ENCODE measurements at regions not wholly inside any gene's neighbourhood (a gene's known extent, or its start where the extent isn't known, plus 50 kb on each side); places are given as distances from the start of the nearest gene placed in this dataset.

- no peak overlapping the region for H3K9ac ChIP-seq (ENCODE audit: control insufficient read depth, insufficient read depth, low read length)
- intact Hi-C loops (cut with micrococcal nuclease; ENCODE audit: unreplicated experiment), result no loop called here
- SMC1A ChIA-PET (ENCODE audit: uncharacterized antibody, unreplicated experiment), result no interaction called here
- RAD21 ChIA-PET (ENCODE audit: unreplicated experiment), result no interaction called here
- H3K4me1 ChIP-seq (ENCODE audit: control insufficient read depth, insufficient read depth, low read length), result no peaks in the 10 kb centered on the region
- no peak for TF ChIP-seq E2F8 (IDR thresholded peaks at IDR 0.05; ENCODE audit: low read depth, partially characterized antibody)
- no peak for TF ChIP-seq PML (IDR thresholded peaks at IDR 0.05; ENCODE audit: low read length)
- TF ChIP-seq, protein P1, sequence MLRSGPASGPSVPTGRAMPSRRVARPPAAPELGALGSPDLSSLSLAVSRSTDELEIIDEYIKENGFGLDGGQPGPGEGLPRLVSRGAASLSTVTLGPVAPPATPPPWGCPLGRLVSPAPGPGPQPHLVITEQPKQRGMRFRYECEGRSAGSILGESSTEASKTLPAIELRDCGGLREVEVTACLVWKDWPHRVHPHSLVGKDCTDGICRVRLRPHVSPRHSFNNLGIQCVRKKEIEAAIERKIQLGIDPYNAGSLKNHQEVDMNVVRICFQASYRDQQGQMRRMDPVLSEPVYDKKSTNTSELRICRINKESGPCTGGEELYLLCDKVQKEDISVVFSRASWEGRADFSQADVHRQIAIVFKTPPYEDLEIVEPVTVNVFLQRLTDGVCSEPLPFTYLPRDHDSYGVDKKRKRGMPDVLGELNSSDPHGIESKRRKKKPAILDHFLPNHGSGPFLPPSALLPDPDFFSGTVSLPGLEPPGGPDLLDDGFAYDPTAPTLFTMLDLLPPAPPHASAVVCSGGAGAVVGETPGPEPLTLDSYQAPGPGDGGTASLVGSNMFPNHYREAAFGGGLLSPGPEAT (IDR thresholded peaks at IDR 0.05; ENCODE audit: low read depth), result no peak
- TF ChIP-seq SMAD1 (IDR thresholded peaks at IDR 0.05; ENCODE audit: low read depth, partially characterized antibody), result no peak
- TF ChIP-seq, protein P2, sequence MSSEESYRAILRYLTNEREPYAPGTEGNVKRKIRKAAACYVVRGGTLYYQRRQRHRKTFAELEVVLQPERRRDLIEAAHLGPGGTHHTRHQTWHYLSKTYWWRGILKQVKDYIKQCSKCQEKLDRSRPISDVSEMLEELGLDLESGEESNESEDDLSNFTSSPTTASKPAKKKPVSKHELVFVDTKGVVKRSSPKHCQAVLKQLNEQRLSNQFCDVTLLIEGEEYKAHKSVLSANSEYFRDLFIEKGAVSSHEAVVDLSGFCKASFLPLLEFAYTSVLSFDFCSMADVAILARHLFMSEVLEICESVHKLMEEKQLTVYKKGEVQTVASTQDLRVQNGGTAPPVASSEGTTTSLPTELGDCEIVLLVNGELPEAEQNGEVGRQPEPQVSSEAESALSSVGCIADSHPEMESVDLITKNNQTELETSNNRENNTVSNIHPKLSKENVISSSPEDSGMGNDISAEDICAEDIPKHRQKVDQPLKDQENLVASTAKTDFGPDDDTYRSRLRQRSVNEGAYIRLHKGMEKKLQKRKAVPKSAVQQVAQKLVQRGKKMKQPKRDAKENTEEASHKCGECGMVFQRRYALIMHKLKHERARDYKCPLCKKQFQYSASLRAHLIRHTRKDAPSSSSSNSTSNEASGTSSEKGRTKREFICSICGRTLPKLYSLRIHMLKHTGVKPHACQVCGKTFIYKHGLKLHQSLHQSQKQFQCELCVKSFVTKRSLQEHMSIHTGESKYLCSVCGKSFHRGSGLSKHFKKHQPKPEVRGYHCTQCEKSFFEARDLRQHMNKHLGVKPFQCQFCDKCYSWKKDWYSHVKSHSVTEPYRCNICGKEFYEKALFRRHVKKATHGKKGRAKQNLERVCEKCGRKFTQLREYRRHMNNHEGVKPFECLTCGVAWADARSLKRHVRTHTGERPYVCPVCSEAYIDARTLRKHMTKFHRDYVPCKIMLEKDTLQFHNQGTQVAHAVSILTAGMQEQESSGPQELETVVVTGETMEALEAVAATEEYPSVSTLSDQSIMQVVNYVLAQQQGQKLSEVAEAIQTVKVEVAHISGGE (CRISPR knock-in tag; IDR thresholded peaks at IDR 0.05), result no peak
- no peak for TF ChIP-seq TCF12 (IDR thresholded peaks at IDR 0.05; ENCODE audit: low read depth, low read length)
- no peak overlapping the region for H2AFZ ChIP-seq (ENCODE audit: control insufficient read depth, low read depth, low read length)
- H4K20me1 ChIP-seq (ENCODE audit: control insufficient read depth, insufficient read depth), result no peaks in the 10 kb centered on the region
- no peak overlapping the region for H3K27ac ChIP-seq (ENCODE audit: control insufficient read depth, insufficient read depth)
- CTCF ChIA-PET, result no interaction called here
- H3K36me3 ChIP-seq (ENCODE audit: control insufficient read depth in 2 of 2, insufficient read depth in 2 of 2, low read length in 1 of 2), result no peaks in the 10 kb centered on the region
- 14% methylated on average over 1 of the region's 1 CpG for WGBS (ENCODE audit: insufficient coverage, insufficient replicate concordance, low lambda C conversion rate, missing lambda C conversion rate)
- no peaks in the 10 kb centered on the region for H3K27me3 ChIP-seq (replicated peaks in 1 of 2; ENCODE audit: control insufficient read depth in 2 of 2, insufficient read depth in 2 of 2, low read length in 1 of 2)
- POLR2A ChIA-PET, result no interaction called here
- no peaks in the 10 kb centered on the region for H3K79me2 ChIP-seq (ENCODE audit: control insufficient read depth, insufficient read depth, low read length)
- H3K9me3 ChIP-seq (replicated peaks; ENCODE audit: control insufficient read depth, insufficient read depth, low read length), result no peaks in the 10 kb centered on the region
- H3K4me3 ChIP-seq, result no peak overlapping the region
- BruUV-seq (replicated peaks), result no TSS peak
- ATAC-seq (no peak), DNase-seq (ENCODE audit: low read depth, low spot score) (no peak), FAIRE-seq (no peak)
- H3K4me2 ChIP-seq (ENCODE audit: control insufficient read depth, insufficient read depth), result no peak overlapping the region
- in situ Hi-C loops (cut with MboI), result no loop called here
Measured at GRCh38 chr4:60683357-60683756, 516.8 kb upstream of the ADGRL3 start.

Measured in GM12878 (cell line).